Chondrocyte (in vitro differentiated cells): ENCODE measurements at regions not wholly inside any gene's neighbourhood (a gene's known extent, or its start where the extent isn't known, plus 50 kb on each side); places are given as distances from the start of the nearest gene placed in this dataset.
A peak's percentile ranks its signal among the peaks of the same experiment; 100 is the strongest.

Experiments
- DNase-seq: peaks from one replicate; pipeline ENCODE4 v3.0.0; 2021; ENCODE audit warnings: mixed read lengths, low spot score
- H3K27ac Mint-ChIP-seq: one replicate; pipeline ENCODE4 v1.8.0; 2021; ENCODE audit warnings: mild to moderate bottlenecking, moderate library complexity, mixed read lengths; ENCODE audit not compliant: unreplicated experiment
- H3K27me3 Mint-ChIP-seq: 2 replicates; pipeline ENCODE4 v1.8.0; 2021; ENCODE audit warnings: low read depth, mixed read lengths
- H3K36me3 Mint-ChIP-seq: 2 replicates; pipeline ENCODE4 v1.8.0; 2021; ENCODE audit warnings: low read depth, mixed read lengths
- H3K4me1 Mint-ChIP-seq: 2 replicates; pipeline ENCODE4 v1.8.0; 2021; ENCODE audit warnings: low read depth, mild to moderate bottlenecking, mixed read lengths
- H3K4me3 Mint-ChIP-seq: one replicate; pipeline ENCODE4 v1.8.0; 2021; ENCODE audit warnings: mild to moderate bottlenecking, moderate library complexity, mixed read lengths; ENCODE audit not compliant: unreplicated experiment
- H3K9me3 Mint-ChIP-seq: 2 replicates; pipeline ENCODE4 v1.8.0; 2021; ENCODE audit warnings: low read depth, mixed read lengths
- CTCF ChIP-seq: fragments of 200-600 bp; sonication (generic); IDR thresholded peaks from 2 replicates; pipeline ENCODE4 v1.5.0; 2021; ENCODE audit warnings: antibody characterized with exemption, mild to moderate bottlenecking, moderate library complexity

GRCh38 chr11:116053548-116053919 lies 549.3 kb upstream of the CADM1 start:
- Mint-ChIP-seq H3K27ac (no peak overlapping the region), H3K4me3 (no peak overlapping the region), H3K4me1 (peaks cover 22% of the 10 kb centered on the region), H3K27me3 (peaks cover 40% of the 10 kb centered on the region), H3K9me3 (no peaks in the 10 kb centered on the region), H3K36me3 (no peaks in the 10 kb centered on the region)
- no peak for DNase-seq
- TF ChIP-seq CTCF, result no peak

- DNase-seq, result no peak
- Mint-ChIP-seq H3K4me1 (peaks cover 16% of the 10 kb centered on the region), H3K27ac (no peak overlapping the region), H3K27me3 (peaks cover 40% of the 10 kb centered on the region), H3K9me3 (no peaks in the 10 kb centered on the region), H3K4me3 (no peak overlapping the region), H3K36me3 (no peaks in the 10 kb centered on the region)
- TF ChIP-seq CTCF, result no peak
Observed at GRCh38 chr11:116052603-116053547, 548.7 kb upstream of the CADM1 start.

- no peak for DNase-seq
- no peak overlapping the region for H3K4me3 Mint-ChIP-seq
- TF ChIP-seq CTCF, result no peak
- H3K9me3 Mint-ChIP-seq, result no peaks in the 10 kb centered on the region
- H3K4me1 Mint-ChIP-seq, result peaks cover 16% of the 10 kb centered on the region
- H3K27ac Mint-ChIP-seq, result no peak overlapping the region
- no peaks in the 10 kb centered on the region for H3K36me3 Mint-ChIP-seq
- H3K27me3 Mint-ChIP-seq, result peaks cover 42% of the 10 kb centered on the region
Observed at GRCh38 chr11:116051494-116051893, 547.3 kb upstream of the CADM1 start.

GRCh38 chr11:116049383-116049782 lies 545.2 kb upstream of the CADM1 start:
- H3K27ac Mint-ChIP-seq, result peak overlapping the region; percentile 52
- DNase-seq, result no peak
- H3K4me3 Mint-ChIP-seq, result no peak overlapping the region

GRCh38 chr11:116046127-116046526 lies 541.9 kb upstream of the CADM1 start:
- H3K4me3 Mint-ChIP-seq, result no peak overlapping the region
- no peak for DNase-seq
- peaks cover 20% of the 10 kb centered on the region for H3K27me3 Mint-ChIP-seq
- no peaks in the 10 kb centered on the region for H3K9me3 Mint-ChIP-seq
- no peak overlapping the region for H3K27ac Mint-ChIP-seq
- H3K4me1 Mint-ChIP-seq, result peaks cover 25% of the 10 kb centered on the region
- no peak for TF ChIP-seq CTCF
- H3K36me3 Mint-ChIP-seq, result no peaks in the 10 kb centered on the region

More at GRCh38 chr11:116049383-116049782, 545.2 kb upstream of the CADM1 start:
- Mint-ChIP-seq H3K36me3 (no peaks in the 10 kb centered on the region), H3K4me1 (peaks cover 25% of the 10 kb centered on the region), H3K27me3 (peaks cover 40% of the 10 kb centered on the region), H3K9me3 (no peaks in the 10 kb centered on the region)
- no peak for TF ChIP-seq CTCF
